Glutamatergic neuron (in vitro differentiated cells): ENCODE measurements at regions not wholly inside any gene's neighbourhood (a gene's known extent, or its start where the extent isn't known, plus 50 kb on each side); places are given as distances from the start of the nearest gene placed in this dataset.

ENCODE experiments used
- DNase-seq: peaks from one replicate; pipeline ENCODE4 v3.0.0; 2022
- H3K27ac Mint-ChIP-seq: one replicate; pipeline ENCODE4 v1.8.0; 2020; ENCODE audit warnings: mild to moderate bottlenecking, mixed read lengths, inconsistent platforms; ENCODE audit not compliant: unreplicated experiment
- H3K27me3 Mint-ChIP-seq: one replicate; pipeline ENCODE4 v1.8.0; 2020; ENCODE audit warnings: mild to moderate bottlenecking, moderate library complexity, mixed read lengths, inconsistent platforms; ENCODE audit not compliant: unreplicated experiment
- H3K36me3 Mint-ChIP-seq: one replicate; pipeline ENCODE4 v1.8.0; 2020; ENCODE audit warnings: mild to moderate bottlenecking, mixed read lengths, inconsistent platforms; ENCODE audit not compliant: unreplicated experiment
- H3K4me1 Mint-ChIP-seq: one replicate; pipeline ENCODE4 v1.8.0; 2020; ENCODE audit warnings: mild to moderate bottlenecking, low read depth, mixed read lengths, inconsistent platforms; ENCODE audit not compliant: unreplicated experiment
- H3K4me3 Mint-ChIP-seq: one replicate; pipeline ENCODE4 v1.8.0; 2020; ENCODE audit warnings: mild to moderate bottlenecking, mixed read lengths, inconsistent platforms; ENCODE audit not compliant: unreplicated experiment
- H3K9me3 Mint-ChIP-seq: one replicate; pipeline ENCODE4 v1.8.0; 2020; ENCODE audit warnings: mild to moderate bottlenecking, moderate library complexity, mixed read lengths, inconsistent platforms; ENCODE audit not compliant: unreplicated experiment
- CTCF ChIP-seq: fragments of 200-600 bp; sonication (generic); IDR thresholded peaks from one replicate; pipeline ENCODE4 v1.5.0; 2021; ENCODE audit not compliant: partially characterized antibody, unreplicated experiment

DNA sequence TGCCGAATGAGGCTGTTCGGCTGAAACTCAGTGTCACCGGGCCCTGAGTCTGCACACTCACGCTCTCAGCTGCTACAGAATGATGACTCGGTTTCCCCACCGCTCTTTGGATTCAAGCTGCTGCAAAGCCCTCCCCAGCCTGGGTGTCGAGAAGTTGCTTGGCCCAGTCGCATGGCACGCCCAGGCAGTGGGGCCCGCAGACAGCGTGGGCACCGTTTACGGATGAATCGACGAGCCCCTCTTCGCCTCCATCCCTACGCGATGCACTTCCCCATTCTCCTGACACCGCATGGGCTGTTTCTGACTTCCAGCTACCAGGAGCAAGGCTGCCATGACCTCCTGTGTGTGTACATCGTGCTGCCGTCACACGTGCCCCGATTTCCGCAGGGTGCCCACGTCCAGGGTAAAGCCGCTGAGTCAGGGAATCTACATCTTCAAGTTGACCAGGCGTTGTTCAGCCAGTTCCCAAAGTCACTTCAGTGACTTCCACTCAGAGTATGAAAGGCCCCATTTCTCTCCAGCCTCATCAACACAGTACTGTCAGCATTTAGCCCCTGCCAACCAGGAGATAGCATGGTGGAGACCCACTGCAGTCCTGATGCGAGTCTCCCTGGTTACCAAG, 60.3 kb upstream of the GPC1 start:
- peaks cover 5% of the 10 kb centered on the region for H3K4me1 Mint-ChIP-seq
- peaks cover 6% of the 10 kb centered on the region for H3K36me3 Mint-ChIP-seq
- H3K4me3 Mint-ChIP-seq: no peak overlapping the region
- peaks cover 4% of the 10 kb centered on the region for H3K27me3 Mint-ChIP-seq
- no peak for TF ChIP-seq CTCF
- H3K27ac Mint-ChIP-seq: no peak overlapping the region
- DNase-seq: no peak
- peaks cover 10% of the 10 kb centered on the region for H3K9me3 Mint-ChIP-seq

- peaks cover 12% of the 10 kb centered on the region for H3K36me3 Mint-ChIP-seq
- no peak for TF ChIP-seq CTCF
- H3K27me3 Mint-ChIP-seq: peaks cover 4% of the 10 kb centered on the region
- H3K9me3 Mint-ChIP-seq: peaks cover 10% of the 10 kb centered on the region
- DNase-seq: no peak
- H3K27ac Mint-ChIP-seq: no peak overlapping the region
- H3K4me1 Mint-ChIP-seq: peaks cover 5% of the 10 kb centered on the region
- H3K4me3 Mint-ChIP-seq: no peak overlapping the region
These were observed 58.7 kb upstream of the GPC1 start for GRCh38 chr2:240376739-240377138.

- no peak for TF ChIP-seq CTCF
- DNase-seq: no peak
- Mint-ChIP-seq H3K4me3 (no peak overlapping the region), H3K27ac (no peak overlapping the region), H3K4me1 (peaks cover 5% of the 10 kb centered on the region), H3K36me3 (peaks cover 12% of the 10 kb centered on the region), H3K27me3 (peaks cover 4% of the 10 kb centered on the region), H3K9me3 (peaks cover 10% of the 10 kb centered on the region)
These were observed 58.1 kb upstream of the GPC1 start for GRCh38 chr2:240377366-240377765.

GRCh38 chr2:240379089-240379636, 56.3 kb upstream of the GPC1 start:
- H3K36me3 Mint-ChIP-seq: peaks cover 12% of the 10 kb centered on the region
- TF ChIP-seq CTCF: no peak
- no peak for DNase-seq
- peaks cover 10% of the 10 kb centered on the region for H3K9me3 Mint-ChIP-seq
- no peak overlapping the region for H3K27ac Mint-ChIP-seq
- H3K4me1 Mint-ChIP-seq: peaks cover 5% of the 10 kb centered on the region
- H3K4me3 Mint-ChIP-seq: no peak overlapping the region
- H3K27me3 Mint-ChIP-seq: peaks cover 6% of the 10 kb centered on the region

- H3K9me3 Mint-ChIP-seq: peaks cover 5% of the 10 kb centered on the region
- no peak for DNase-seq
- peaks cover 12% of the 10 kb centered on the region for H3K36me3 Mint-ChIP-seq
- H3K4me3 Mint-ChIP-seq: no peak overlapping the region
- TF ChIP-seq CTCF: no peak
- H3K27me3 Mint-ChIP-seq: peaks cover 1% of the 10 kb centered on the region
- H3K4me1 Mint-ChIP-seq: peaks cover 2% of the 10 kb centered on the region
- no peak overlapping the region for H3K27ac Mint-ChIP-seq
These were observed 52.2 kb upstream of the GPC1 start for GRCh38 chr2:240383099-240383758.
